NB4 (cell line): ENCODE measurements at regions not wholly inside any gene's neighbourhood (a gene's known extent, or its start where the extent isn't known, plus 50 kb on each side); places are given as distances from the start of the nearest gene placed in this dataset.

ENCODE experiments used
- DNase-seq: peaks from one replicate; pipeline ENCODE4 v3.0.0; 2010; ENCODE audit warnings: low read depth
- H3K4me3 ChIP-seq: one replicate; pipeline ENCODE4 v1.5.1; 2011; ENCODE audit warnings: mild to moderate bottlenecking, low read depth, low read length, moderate library complexity
- MYC ChIP-seq: IDR thresholded peaks from 2 replicates; pipeline ENCODE4 v1.6.1; 2011; ENCODE audit warnings: low read depth, low read length
- POLR2A ChIP-seq: IDR thresholded peaks from 2 replicates; pipeline ENCODE4 v1.6.1; 2011; ENCODE audit warnings: mild to moderate bottlenecking; ENCODE audit not compliant: insufficient read length; ENCODE audit errors: extremely low read depth
- TF ChIP-seq, protein P1 (sequence below): IDR thresholded peaks from 2 replicates; pipeline ENCODE4 v1.6.1; 2011; ENCODE audit warnings: low read depth, low read length
- TF ChIP-seq, protein P2 (sequence below): IDR thresholded peaks from one replicate; pipeline ENCODE4 v1.5.1; 2012; ENCODE audit warnings: low read depth, low read length

DNA sequence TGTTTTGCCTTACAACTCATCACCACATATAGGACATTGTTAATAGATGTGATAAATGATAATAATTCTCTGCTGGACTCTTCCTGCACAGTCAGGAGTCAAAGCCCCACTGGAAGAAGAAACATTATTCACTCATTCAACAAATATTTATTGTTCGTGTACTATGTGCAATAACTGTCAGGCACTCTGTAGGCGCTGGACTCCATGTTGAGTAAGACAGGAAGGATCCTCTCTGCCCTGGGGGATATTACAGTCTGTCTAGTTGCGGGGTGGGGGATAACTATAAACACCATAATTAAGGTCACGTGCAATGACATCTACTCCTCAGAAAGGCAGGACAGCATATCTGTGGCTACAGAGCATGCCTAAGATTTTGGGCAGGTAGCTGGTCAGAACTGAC is 281.1 kb downstream of the FAT3 start:
- H3K4me3 ChIP-seq, result no peak overlapping the region
- DNase-seq, result no peak
- TF ChIP-seq POLR2A (no peak), MYC (no peak)
- TF ChIP-seq, protein P1, sequence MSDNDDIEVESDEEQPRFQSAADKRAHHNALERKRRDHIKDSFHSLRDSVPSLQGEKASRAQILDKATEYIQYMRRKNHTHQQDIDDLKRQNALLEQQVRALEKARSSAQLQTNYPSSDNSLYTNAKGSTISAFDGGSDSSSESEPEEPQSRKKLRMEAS, result no peak
- TF ChIP-seq, protein P2, sequence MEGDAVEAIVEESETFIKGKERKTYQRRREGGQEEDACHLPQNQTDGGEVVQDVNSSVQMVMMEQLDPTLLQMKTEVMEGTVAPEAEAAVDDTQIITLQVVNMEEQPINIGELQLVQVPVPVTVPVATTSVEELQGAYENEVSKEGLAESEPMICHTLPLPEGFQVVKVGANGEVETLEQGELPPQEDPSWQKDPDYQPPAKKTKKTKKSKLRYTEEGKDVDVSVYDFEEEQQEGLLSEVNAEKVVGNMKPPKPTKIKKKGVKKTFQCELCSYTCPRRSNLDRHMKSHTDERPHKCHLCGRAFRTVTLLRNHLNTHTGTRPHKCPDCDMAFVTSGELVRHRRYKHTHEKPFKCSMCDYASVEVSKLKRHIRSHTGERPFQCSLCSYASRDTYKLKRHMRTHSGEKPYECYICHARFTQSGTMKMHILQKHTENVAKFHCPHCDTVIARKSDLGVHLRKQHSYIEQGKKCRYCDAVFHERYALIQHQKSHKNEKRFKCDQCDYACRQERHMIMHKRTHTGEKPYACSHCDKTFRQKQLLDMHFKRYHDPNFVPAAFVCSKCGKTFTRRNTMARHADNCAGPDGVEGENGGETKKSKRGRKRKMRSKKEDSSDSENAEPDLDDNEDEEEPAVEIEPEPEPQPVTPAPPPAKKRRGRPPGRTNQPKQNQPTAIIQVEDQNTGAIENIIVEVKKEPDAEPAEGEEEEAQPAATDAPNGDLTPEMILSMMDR, result no peak

DNA sequence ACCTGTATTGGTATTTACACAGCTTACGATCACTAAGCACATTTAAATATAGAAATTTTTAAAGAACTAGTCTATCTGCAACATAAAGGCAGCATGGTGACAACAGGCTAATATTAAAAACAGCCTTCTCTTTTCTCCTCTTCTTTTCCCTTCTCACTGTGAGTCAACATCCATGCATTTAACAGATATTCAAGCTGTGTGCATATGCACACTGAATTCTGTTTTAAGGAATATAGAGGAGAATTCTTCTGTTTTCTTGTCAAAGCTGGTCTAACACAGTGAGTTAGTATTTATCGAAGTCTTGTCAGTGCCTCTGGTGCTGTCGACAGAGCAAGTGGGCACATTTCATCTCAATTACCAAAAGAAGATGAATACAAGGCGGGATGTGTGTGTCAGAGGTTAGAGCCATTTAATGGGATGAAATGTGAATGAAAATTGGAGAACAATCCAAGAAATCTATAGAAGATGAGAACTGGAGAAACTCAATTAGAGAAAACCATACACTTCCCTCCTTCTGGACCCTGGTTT is 282.3 kb downstream of the FAT3 start:
- TF ChIP-seq, protein P1, result no peak
- TF ChIP-seq, protein P2, result no peak
- TF ChIP-seq POLR2A (no peak), MYC (no peak)
- no peak overlapping the region for H3K4me3 ChIP-seq

DNA sequence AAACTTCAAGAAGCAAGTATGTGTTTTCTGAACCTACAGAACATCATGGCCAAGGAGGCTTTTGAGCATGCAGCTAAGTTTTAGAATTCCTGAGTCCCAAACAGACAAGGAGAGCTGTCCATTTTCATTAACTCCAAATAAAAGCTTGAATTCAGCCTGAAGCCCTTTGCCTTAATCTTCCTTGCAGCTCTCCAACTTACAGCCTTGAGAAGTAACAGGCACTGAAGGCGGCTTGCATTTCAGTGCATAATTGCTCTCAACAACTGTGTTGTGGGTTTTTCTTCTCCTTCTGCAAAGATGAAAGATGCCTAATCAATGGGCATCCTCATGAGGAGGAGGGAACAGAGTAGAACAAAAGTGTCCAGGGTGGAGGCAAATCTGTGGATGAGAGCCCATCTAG is 286.0 kb downstream of the FAT3 start:
- DNase-seq, result no peak
- TF ChIP-seq, protein P1, result no peak
- TF ChIP-seq POLR2A (no peak), MYC (no peak)
- TF ChIP-seq, protein P2, result no peak
- H3K4me3 ChIP-seq, result no peak overlapping the region

More for the DNA sequence above, 282.3 kb downstream of the FAT3 start:
- DNase-seq, result no peak

DNA sequence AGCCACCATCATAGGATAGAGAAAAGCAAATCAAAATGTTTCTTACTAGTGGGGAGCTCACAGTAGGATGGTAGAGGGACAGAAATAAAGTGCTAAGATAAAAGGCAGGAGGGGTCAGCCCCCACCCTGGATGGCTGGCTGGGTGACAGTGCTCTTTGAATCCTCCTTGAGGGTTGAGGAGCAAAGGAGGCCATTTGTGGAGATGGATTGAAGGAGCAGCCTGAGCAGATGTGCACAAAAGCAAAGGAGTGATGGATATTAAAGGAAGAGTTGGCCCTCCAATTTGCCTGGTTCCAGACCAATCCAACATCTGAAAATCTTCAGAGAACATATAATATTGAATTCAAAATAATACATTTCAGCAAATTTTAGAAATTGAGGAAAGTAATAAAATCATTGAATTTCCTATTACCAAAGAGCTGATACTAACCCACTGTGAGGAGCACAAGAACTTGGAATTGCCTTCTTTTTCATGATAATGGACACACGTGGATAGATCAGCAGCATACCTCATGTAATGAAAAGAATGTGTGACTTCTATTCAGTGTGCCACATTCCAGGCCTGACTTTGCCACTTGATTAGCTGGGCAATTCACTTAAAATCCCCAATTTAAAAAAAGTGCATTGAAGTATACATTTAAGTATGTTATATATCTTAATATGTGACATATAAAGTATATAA is 287.0 kb downstream of the FAT3 start:
- TF ChIP-seq, protein P2, result no peak
- no peak overlapping the region for H3K4me3 ChIP-seq
- DNase-seq, result no peak

DNA sequence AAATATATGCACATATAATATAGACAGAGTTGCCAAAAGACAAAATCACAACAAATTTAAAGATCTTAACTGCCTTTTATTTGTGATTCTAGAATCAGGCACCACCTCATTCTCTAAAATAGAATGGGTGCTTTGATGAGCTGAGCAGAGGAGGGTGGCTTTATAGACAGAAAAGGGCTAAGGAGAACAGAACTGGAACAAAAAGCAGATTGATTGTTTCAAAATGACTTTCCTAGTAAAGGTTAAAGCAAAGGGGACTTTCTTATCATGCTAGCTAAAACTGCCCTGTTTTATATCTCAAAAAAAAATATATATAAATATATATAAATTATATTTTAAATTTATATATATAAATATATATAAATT is 287.6 kb downstream of the FAT3 start:
- TF ChIP-seq MYC, result no peak
- no peak for TF ChIP-seq POLR2A
- TF ChIP-seq, protein P1, result no peak
- TF ChIP-seq, protein P2, result no peak
- H3K4me3 ChIP-seq, result no peak overlapping the region

DNA sequence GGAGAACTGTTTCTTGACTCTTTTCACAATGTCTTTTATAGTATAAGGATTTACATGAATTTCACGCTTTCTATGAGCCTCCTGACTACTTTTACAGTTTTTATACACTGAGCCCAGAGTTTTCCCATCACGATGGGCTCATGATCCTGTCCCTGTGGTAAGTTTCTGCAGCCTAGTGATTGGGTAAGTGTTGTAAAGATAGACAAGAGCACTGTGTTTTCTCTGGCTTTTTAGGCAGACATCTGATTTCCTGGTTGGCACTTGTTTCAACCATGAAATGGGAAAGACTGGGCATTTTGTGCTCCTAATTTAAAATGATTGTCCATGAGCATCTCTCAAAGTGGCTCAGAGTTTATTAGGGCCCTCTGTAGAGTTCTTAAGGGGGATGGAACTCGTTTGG is 299.0 kb downstream of the FAT3 start:
- TF ChIP-seq MYC (no peak), POLR2A (no peak)
- TF ChIP-seq, protein P1, result no peak
- TF ChIP-seq, protein P2, result no peak

More for the DNA sequence above, 287.6 kb downstream of the FAT3 start:
- DNase-seq, result no peak

More for the DNA sequence above, 299.0 kb downstream of the FAT3 start:
- H3K4me3 ChIP-seq, result no peak overlapping the region
- no peak for DNase-seq
